ENCODE measurements at regions not wholly inside any gene's neighbourhood (a gene's known extent, or its start where the extent isn't known, plus 50 kb on each side); places are given as distances from the start of the nearest gene placed in this dataset.

DNA sequence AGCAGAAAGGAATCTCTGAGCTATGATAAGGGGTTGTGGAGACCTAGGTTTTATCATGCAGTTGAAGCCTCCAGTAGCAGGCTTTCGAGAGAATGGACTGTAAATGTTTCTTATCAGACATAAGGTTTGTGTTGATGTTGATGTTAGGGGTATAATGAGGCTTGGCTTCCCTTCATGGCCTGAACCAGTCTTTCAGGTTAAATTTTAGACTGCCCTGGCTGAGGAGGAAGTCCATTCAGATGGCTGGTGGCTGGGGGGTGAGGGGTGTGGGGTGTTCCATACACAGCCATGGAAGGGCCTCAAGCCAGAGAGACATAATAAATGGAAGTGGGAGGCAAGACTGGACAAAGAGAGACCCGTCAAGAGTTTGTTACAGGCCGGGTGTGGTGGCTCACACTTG, 65.1 kb downstream of the IRF2BPL start:
- TF ChIP-seq, protein P1, sequence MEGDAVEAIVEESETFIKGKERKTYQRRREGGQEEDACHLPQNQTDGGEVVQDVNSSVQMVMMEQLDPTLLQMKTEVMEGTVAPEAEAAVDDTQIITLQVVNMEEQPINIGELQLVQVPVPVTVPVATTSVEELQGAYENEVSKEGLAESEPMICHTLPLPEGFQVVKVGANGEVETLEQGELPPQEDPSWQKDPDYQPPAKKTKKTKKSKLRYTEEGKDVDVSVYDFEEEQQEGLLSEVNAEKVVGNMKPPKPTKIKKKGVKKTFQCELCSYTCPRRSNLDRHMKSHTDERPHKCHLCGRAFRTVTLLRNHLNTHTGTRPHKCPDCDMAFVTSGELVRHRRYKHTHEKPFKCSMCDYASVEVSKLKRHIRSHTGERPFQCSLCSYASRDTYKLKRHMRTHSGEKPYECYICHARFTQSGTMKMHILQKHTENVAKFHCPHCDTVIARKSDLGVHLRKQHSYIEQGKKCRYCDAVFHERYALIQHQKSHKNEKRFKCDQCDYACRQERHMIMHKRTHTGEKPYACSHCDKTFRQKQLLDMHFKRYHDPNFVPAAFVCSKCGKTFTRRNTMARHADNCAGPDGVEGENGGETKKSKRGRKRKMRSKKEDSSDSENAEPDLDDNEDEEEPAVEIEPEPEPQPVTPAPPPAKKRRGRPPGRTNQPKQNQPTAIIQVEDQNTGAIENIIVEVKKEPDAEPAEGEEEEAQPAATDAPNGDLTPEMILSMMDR (IDR thresholded peaks at IDR 0.05): no peak
- no peak for TF ChIP-seq ZFX (IDR thresholded peaks at IDR 0.05; ENCODE audit: borderline replicate concordance)
